ENCODE measurements at regions not wholly inside any gene's neighbourhood (a gene's known extent, or its start where the extent isn't known, plus 50 kb on each side); places are given as distances from the start of the nearest gene placed in this dataset.

DNA sequence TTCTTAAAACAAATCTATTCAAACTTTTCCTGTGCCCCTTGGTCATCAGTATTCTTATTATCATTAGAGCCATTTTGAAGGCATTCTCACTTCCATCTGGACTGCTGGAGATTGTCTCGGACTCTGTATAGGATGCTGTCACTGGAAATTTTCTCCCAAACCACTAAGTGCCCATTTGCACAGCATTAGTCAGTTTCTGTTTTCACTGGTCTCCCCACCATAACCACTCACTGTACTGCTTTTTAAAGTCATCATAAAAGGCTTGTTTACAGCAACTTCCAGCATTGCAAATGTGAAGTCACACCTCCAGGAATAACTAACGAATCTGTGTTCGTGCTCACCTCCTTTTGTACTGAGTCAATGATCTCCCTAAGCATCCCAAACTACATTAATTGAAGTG is 150.9 kb upstream of the SERTAD2 start:
- TF ChIP-seq, protein P1, sequence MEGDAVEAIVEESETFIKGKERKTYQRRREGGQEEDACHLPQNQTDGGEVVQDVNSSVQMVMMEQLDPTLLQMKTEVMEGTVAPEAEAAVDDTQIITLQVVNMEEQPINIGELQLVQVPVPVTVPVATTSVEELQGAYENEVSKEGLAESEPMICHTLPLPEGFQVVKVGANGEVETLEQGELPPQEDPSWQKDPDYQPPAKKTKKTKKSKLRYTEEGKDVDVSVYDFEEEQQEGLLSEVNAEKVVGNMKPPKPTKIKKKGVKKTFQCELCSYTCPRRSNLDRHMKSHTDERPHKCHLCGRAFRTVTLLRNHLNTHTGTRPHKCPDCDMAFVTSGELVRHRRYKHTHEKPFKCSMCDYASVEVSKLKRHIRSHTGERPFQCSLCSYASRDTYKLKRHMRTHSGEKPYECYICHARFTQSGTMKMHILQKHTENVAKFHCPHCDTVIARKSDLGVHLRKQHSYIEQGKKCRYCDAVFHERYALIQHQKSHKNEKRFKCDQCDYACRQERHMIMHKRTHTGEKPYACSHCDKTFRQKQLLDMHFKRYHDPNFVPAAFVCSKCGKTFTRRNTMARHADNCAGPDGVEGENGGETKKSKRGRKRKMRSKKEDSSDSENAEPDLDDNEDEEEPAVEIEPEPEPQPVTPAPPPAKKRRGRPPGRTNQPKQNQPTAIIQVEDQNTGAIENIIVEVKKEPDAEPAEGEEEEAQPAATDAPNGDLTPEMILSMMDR (IDR thresholded peaks at IDR 0.05): no peak
- TF ChIP-seq POLR2A (IDR thresholded peaks at IDR 0.05): no peak

Data from right lobe of liver (tissue), 4 donors.